Thyroid gland (tissue), 4 donors: ENCODE measurements at regions not wholly inside any gene's neighbourhood (a gene's known extent, or its start where the extent isn't known, plus 50 kb on each side); places are given as distances from the start of the nearest gene placed in this dataset.
A peak's percentile ranks its signal among the peaks of the same experiment; 100 is the strongest.
"Not testable (repeated sequence)": the region's sequence is repeated elsewhere in the genome, so short reads cannot be mapped to it uniquely, and the experiment has no call there.

Experiments used
- DNase-seq, 2 donors: peaks; one replicate each; pipeline ENCODE4 v3.0.0-alpha.2; 2019
- H3K27ac ChIP-seq, 3 donors: fragments of 200-600 bp; sonication (generic); 1 replicate in 2 of 3; 2 replicates in 1 of 3; pipeline ENCODE4 v1.5.1; 2016 to 2019; ENCODE audit warnings: mild to moderate bottlenecking in 1 of 3, moderate library complexity in 1 of 3
- H3K27me3 ChIP-seq: fragments of 200-600 bp; sonication (generic); one replicate; pipeline ENCODE4 v1.5.1; 2019
- H3K36me3 ChIP-seq, 2 donors: fragments of 200-600 bp; sonication (generic); one replicate each; pipeline ENCODE4 v1.5.1; 2016 to 2019
- H3K4me1 ChIP-seq, 2 donors: fragments of 200-600 bp; sonication (generic); one replicate each; pipeline ENCODE4 v1.5.1; 2017 to 2019
- H3K4me3 ChIP-seq, 3 donors: fragments of 200-600 bp; sonication (generic); replicated peaks in 1 of 3; 1 replicate in 2 of 3; 2 replicates in 1 of 3; pipeline ENCODE4 v1.5.1; 2016; ENCODE audit warnings: mild to moderate bottlenecking in 1 of 3
- H3K9me3 ChIP-seq: fragments of 200-600 bp; sonication (generic); one replicate; pipeline ENCODE4 v1.5.1; 2017
- CTCF ChIP-seq, 6 experiments: fragments of 200-600 bp in 3 of 6; fragments of 450-650 bp in 3 of 6; sonication (generic) in 3 of 6; IDR thresholded peaks; one replicate each; pipeline ENCODE4 v1.5.1; 2016 to 2019; ENCODE audit warnings: antibody characterized with exemption in 6 of 6, mild to moderate bottlenecking in 2 of 6, inconsistent platforms in 1 of 6, moderate library complexity in 1 of 6
- POLR2A ChIP-seq, 2 donors: fragments of 450-650 bp; IDR thresholded peaks; one replicate each; pipeline ENCODE4 v1.6.1; 2017; ENCODE audit warnings: antibody characterized with exemption in 2 of 2, mild to moderate bottlenecking in 2 of 2, moderate library complexity in 1 of 2
- WGBS, 2 donors: methylation state at CpG; one replicate each; pipeline ENCODE4 v1.1.5; 2017; 5-methylcytosine and 5-hydroxymethylcytosine counted together
- intact Hi-C: fragments of 100-400 bp; cut with DNase I; formaldehyde crosslinking; loops from one replicate; pipeline ENCODE4 v1.15.1; 2023

- Histone ChIP-seq H3K9me3 (no peaks in the 10 kb centered on the region), H3K36me3 (no peaks in the 10 kb centered on the region), H3K27ac (no peak overlapping the region), H3K27me3 (no peaks in the 10 kb centered on the region), H3K4me3 (no peak overlapping the region), H3K4me1 (peaks cover 0 to 16% of the 10 kb centered on the region in 2 donors)
- TF ChIP-seq CTCF (IDR thresholded peaks at IDR 0.05) (no peak), POLR2A (IDR thresholded peaks at IDR 0.05) (no peak)
- DNase-seq, result no peak
- intact Hi-C loops, result no loop called here
- WGBS, 2 donors, result 92 to 96% methylated on average over 10 of the region's 10 CpGs
These were observed 55.9 kb upstream of the NXT1 start for GRCh38 chr20:23294671-23295070.

GRCh38 chr20:23294166-23294565, 56.4 kb upstream of the NXT1 start:
- intact Hi-C loops, result no loop called here
- WGBS, 2 donors, result 41 to 56% methylated on average over 6 of the region's 6 CpGs
- no peak overlapping the region for H3K4me3 ChIP-seq
- no peak for DNase-seq
- H3K36me3 ChIP-seq, result no peaks in the 10 kb centered on the region
- peak overlapping the region in 1 of 3 donors; percentile 33 for H3K27ac ChIP-seq
- H3K9me3 ChIP-seq, result no peaks in the 10 kb centered on the region
- H3K27me3 ChIP-seq, result no peaks in the 10 kb centered on the region
- peaks cover 0 to 16% of the 10 kb centered on the region in 2 donors for H3K4me1 ChIP-seq
- TF ChIP-seq CTCF (IDR thresholded peaks at IDR 0.05) (no peak), POLR2A (IDR thresholded peaks at IDR 0.05) (no peak)

- Histone ChIP-seq H3K27ac (peak overlapping the region; percentile 8 to 53 (median 33)), H3K4me3 (no peak overlapping the region), H3K36me3 (no peaks in the 10 kb centered on the region), H3K27me3 (no peaks in the 10 kb centered on the region), H3K4me1 (peaks cover 0 to 16% of the 10 kb centered on the region in 2 donors), H3K9me3 (no peaks in the 10 kb centered on the region)
- intact Hi-C loops, result no loop called here
- 36 to 52% methylated on average over 6 of the region's 6 CpGs for WGBS, 2 donors
- TF ChIP-seq POLR2A (IDR thresholded peaks at IDR 0.05) (no peak), CTCF (IDR thresholded peaks at IDR 0.05) (no peak)
- peak in 1 of 2 donors; percentile 19 for DNase-seq
These were observed 56.9 kb upstream of the NXT1 start for GRCh38 chr20:23293689-23294088.

GRCh38 chr20:23292311-23292710, 58.3 kb upstream of the NXT1 start:
- DNase-seq, H3K9me3 ChIP-seq, H3K27me3 ChIP-seq, intact Hi-C loops, H3K27ac ChIP-seq, H3K36me3 ChIP-seq, H3K4me3 ChIP-seq: not testable (repeated sequence)
- WGBS, 2 donors, result 90 to 94% methylated on average over 5 of the region's 5 CpGs
- peaks cover 0 to 16% of the 10 kb centered on the region in 2 donors for H3K4me1 ChIP-seq

DNA sequence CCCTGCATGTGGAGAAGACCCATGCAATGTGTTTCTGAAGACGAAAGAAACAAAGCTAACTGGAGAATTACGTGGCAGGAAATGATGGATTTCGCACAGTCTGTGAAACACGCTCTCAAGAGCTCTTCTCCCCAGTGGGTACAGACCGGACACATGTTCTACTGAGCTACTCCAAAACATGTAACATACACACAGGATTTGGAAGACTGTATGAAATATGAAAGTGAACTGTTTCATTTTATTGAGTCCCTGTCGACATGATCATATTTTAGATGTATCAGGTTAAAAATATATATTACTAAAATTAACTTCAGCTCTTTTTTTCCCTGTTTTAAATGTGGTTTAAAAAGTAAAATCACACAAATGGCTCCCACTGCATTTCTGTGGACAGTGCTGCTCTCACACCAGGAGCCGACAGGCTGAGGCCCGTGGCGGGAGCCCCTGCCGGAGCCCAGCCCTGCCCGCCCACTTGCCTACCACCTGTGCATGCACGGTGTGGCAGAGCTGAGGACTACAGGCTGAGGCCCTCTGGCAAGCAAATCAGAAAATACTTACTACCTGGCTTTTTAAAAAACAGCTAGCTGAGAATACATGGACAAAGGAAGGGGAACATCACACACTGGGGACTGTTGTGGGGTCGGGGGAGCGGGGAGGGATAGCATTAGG, 58.9 kb upstream of the NXT1 start:
- H3K36me3 ChIP-seq, result no peaks in the 10 kb centered on the region
- DNase-seq, result no peak
- H3K9me3 ChIP-seq, result no peaks in the 10 kb centered on the region
- 87 to 88% methylated on average over 14 of the region's 14 CpGs for WGBS, 2 donors
- peaks cover 0 to 16% of the 10 kb centered on the region in 2 donors for H3K4me1 ChIP-seq
- H3K4me3 ChIP-seq, result no peak overlapping the region
- H3K27ac ChIP-seq, result no peak overlapping the region
- TF ChIP-seq CTCF (IDR thresholded peaks at IDR 0.05), result no peak
- no peak for TF ChIP-seq POLR2A (IDR thresholded peaks at IDR 0.05)
- intact Hi-C loops, result no loop called here
- no peaks in the 10 kb centered on the region for H3K27me3 ChIP-seq
